Right renal pelvis (tissue), 4 donors: ENCODE measurements at regions not wholly inside any gene's neighbourhood (a gene's known extent, or its start where the extent isn't known, plus 50 kb on each side); places are given as distances from the start of the nearest gene placed in this dataset.
A peak's percentile ranks its signal among the peaks of the same experiment; 100 is the strongest.

Experiments used
- DNase-seq, 4 donors: peaks; one replicate each; pipeline ENCODE4 v3.0.0-alpha.2; 2013; ENCODE audit warnings: low read depth in 4 of 4, low spot score in 3 of 4, missing footprints in 1 of 4

DNA sequence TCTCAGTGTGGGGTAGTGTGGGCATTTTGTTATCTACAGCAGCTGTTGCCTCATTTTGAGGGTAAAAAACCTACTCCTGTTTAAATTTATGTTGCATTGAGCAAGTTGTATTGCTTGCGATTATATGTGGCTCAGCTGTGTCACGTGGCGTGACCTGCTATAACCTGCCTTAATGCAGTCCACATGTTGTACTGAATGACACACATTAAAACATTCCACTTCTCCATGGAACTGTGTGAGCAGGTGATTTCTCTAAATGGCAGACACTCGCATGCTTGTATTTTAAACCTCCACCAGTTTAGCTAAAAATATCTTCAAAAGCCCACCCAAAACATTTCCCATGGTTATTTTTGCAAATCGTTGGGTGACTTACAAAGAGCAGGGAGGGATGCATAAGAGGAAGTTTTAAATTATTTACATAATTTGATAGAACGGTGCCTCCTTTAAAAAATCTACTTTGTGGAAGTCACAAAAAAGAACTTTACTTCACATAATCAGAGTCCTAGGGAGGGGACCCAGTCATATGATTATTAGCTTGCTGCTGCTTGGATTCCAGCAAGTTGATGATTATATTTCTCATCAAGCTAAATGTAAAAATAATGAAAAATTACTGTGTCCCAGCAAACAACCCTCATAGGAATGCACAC, 163.3 kb upstream of the ZEB2 start:
- DNase-seq: no peak

DNA sequence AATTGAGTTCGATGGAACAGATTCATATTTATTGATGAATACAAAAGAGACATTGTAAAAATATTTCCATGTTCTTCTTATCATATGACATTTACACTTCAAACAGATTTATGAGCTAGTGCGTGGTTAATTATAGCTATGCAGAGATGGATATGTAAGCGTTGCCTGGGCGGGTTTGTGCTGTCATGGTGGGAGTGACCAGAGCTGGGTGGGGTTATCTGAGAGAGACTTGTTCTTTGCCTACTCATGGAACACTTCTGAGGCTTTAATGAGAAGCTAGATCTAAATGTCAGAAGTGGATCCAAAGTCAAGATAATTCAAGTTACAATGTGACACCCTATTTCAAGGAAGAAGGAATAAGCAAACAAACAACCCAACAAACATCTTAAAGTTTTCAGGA, 162.3 kb upstream of the ZEB2 start:
- no peak for DNase-seq

GRCh38 chr2:144681389-144681788, 161.5 kb upstream of the ZEB2 start:
- no peak for DNase-seq

- DNase-seq: no peak
These were observed 160.0 kb upstream of the ZEB2 start for GRCh38 chr2:144679942-144680341.

DNA sequence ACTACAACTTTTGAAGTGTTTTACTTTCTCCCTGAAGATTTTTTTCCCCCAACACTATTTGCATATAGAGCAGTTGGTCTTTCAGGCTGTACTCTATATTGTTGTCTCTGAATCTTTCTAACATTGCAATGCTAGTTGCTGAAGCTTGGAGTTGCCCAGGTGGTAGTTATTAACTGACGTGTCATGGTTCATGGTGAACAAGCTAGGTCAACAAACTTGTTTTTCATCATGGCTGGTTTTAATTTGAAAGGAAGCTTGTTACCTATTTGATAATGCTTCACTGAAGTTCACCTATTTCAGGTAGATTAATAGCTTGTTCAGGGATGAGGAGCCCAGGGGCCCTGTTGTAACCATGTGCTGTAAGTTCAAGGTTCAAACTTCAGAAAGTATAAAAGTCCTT, 158.8 kb upstream of the ZEB2 start:
- peak in 2 of 4 donors; percentile 18 to 41 for DNase-seq

GRCh38 chr2:144675731-144676130, 155.8 kb upstream of the ZEB2 start:
- no peak for DNase-seq

- DNase-seq: no peak
These were observed 155.4 kb upstream of the ZEB2 start for GRCh38 chr2:144675331-144675730.

GRCh38 chr2:144674071-144674470, 154.2 kb upstream of the ZEB2 start:
- DNase-seq: no peak

DNA sequence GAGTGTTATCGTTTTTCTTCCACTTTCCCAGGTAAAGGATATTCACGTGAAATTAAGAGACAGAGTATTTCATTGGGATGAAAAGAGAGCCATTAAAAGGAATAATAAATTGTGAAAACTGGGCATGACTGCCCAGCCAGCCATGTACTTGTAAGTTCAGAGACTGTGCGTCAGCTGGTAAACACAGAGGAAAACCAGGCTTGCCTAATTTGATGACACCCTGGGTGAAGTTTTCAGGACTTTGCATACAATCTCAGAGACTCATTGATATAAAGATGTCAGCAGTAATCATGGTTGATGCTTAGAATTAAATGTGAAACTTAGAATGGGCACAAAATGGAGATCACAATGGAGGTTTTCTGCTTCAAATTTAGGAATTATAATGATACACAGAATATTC, 153.5 kb upstream of the ZEB2 start:
- DNase-seq: no peak

- no peak for DNase-seq
These were observed 152.0 kb upstream of the ZEB2 start for GRCh38 chr2:144671695-144672455.

DNA sequence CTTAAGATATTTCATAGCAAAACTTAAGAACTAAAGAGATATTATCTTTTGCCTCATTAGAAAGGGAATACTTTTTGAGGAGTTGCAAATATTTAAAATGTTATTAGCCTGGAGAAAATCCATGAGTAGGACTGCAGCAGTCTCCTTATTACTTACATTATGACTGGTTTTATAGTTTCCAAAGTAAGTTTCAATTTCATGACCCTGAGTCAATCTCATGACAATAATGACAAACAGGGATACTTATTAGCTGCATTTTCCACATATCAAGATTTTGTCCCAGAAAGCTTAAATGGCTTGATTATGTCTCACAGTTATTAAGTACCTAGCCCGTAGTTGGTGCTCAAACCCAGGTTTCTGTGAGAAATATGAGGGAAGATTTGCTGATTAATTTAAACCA, 150.8 kb upstream of the ZEB2 start:
- DNase-seq: no peak

DNA sequence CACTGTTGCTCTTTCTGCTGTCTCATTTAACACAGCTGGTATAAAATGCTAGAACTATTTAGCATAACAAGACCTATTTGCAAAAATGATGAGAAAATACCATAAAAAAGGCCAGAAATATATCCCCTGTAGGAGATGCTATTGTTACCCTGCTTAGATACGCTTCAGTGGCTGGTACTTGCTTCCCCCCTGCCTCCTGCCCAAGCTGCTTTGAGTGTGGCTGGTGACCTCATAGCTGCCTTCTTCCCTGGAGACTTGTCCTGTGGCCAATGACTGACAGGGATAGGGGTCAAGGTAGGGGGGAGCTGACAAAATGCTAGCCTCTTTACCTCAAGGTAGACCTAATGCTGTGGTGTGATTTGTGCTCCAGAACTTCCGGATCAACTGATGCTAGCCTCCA, 150.2 kb upstream of the ZEB2 start:
- no peak for DNase-seq

- no peak for DNase-seq
These were observed 149.5 kb upstream of the ZEB2 start for GRCh38 chr2:144669196-144669987.

GRCh38 chr2:144668493-144669110, 148.7 kb upstream of the ZEB2 start:
- no peak for DNase-seq

GRCh38 chr2:144666032-144666431, 146.1 kb upstream of the ZEB2 start:
- DNase-seq: no peak

DNA sequence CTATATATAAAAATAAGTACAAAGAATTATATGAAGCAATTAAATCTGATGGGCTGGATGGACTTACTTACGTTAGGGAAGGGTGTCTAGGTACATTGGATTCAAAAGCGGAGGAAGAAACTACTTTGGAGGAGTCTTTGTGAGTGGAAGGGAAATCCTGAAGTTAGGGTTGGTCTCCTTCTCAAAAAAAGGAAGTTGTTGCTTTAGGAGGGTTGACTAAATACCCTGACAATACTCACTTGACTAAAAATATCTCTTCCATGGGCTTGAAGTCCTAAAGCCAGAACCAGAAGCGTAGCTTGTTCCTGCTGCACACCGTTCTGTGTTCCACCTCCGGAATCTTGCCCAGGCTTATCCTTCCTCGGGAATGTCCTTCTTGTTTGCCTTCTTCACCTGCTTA, 143.3 kb upstream of the ZEB2 start:
- DNase-seq: no peak

DNA sequence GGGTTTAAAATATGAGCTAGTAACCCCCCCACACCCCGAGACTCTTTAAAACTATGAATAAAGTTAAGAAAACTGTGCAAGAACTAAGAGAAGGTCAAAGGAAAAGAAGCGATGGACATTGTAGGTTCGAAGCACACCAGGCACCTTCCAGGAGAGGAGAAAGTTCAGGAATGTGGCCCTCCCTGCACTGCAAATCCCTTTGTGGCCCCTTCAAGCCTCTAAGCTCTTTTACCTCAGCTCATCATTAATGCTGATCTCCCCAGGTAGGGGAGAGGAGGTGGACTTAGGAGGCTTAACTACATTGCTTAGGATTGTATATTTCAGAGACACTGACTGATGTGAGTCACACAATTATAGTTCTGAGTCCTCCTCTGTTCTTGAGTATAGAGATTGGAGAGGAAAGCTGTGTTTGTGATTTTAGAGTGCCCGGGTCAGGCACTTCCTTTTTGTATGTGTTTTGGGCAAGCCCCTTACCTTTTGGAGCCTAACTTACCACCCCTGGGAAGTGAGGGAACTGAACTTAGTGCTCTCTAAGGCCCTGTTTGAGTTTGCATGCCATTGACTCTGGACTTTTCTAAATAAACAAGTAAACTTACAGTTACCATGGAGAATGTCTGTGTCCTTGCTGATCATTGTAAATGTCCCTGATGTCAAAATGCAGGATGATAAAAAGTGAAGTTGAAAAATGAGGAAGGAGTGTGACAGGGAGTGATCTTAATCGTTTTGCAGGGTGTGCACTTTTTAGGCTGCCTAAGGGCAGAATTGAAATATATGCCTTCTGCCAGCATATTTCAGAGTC, 140.8 kb upstream of the ZEB2 start:
- no peak for DNase-seq

DNA sequence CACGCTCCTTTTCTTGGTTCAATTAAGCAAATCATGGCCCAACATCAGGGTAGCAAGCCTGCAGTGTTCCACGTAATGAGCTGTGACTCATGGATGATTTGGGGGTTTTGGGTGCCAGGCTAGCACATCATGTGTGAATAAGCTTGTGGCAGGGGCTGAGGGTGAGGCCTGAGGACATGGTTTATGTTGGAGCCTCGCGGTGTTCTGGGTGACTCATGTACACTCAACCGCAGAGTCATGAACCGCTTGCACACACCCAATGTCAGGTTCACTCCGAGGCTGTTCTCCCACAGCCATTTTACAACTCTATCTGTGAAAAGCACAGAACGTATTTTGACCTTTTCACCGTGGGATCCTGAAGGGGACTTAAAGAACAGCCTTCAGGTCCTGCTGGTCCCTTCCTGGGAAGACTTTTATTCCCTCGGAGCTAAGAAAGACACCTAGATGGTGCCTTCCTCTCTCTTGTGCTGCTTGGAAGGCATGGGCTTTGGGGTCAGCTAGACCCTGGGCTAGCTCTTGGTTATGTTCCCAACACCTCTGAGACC, 139.9 kb upstream of the ZEB2 start:
- DNase-seq: no peak

DNA sequence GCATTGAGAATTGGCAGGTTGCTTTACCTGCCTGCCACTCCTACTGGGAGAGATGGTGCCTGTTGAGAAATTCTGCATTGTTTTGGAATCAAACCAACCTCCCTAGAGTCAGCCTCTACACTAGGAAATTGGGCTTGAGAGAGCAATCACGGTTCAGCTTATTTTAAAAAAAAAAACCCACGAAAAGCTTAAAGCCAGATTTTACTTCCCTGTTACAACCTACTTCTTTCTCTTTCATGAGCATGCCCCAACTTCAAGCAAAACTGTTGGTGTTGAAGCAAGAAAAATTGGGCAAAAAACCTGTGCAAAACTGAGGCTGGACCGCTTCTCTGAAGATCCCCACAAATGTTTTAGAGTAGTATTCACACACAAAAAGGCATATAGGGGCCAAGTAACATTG, 134.6 kb upstream of the ZEB2 start:
- no peak for DNase-seq

DNA sequence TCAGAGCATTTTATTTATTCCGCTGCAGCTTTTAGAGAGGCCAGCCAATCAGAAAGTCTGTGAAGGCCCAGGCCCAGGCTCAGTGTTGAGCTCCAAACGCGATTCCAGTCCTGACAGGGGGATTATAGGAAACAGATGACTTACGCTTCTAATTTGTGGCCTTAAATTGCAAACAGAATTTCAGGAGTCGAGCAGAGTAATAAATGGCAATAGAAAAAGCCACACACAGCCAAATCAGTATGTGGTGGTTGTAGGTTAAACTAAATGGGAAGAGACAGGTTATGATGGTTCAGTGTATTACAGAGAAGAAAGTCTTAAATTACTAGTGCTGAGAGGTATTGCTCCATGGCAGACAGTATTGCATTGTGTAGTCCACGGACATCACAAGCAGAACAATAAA, 131.0 kb upstream of the ZEB2 start:
- no peak for DNase-seq
